Activated CD8-positive, alpha-beta T cell treated with anti-CD3 and anti-CD28 coated beads for 36 hours (primary cell): ENCODE measurements at regions not wholly inside any gene's neighbourhood (a gene's known extent, or its start where the extent isn't known, plus 50 kb on each side); places are given as distances from the start of the nearest gene placed in this dataset.
A peak's percentile ranks its signal among the peaks of the same experiment; 100 is the strongest.

Experiments
- ATAC-seq: fragments of 200-7000 bp; cut with Tn5 transposase; one replicate; pipeline ENCODE4 v1.10.0; 2021; ENCODE audit warnings: mild to moderate bottlenecking, moderate library complexity
- CTCF ChIA-PET: fragments of 350-600 bp; sonication (Branson Sonifier 250); formaldehyde crosslinking; loops from one replicate; lab custom pipeline; 2021; ENCODE audit warnings: antibody characterized with exemption; lab: Charles Lee
- POLR2A ChIA-PET: fragments of 350-600 bp; sonication (Branson Sonifier 250); formaldehyde crosslinking; loops from one replicate; lab custom pipeline; 2021; ENCODE audit warnings: antibody characterized with exemption; lab: Charles Lee
- DNase-seq: peaks from one replicate; pipeline ENCODE4 v3.0.0-alpha.2; 2020
- H3K27ac Mint-ChIP-seq: one replicate; pipeline ENCODE4 v1.8.0; 2021; ENCODE audit warnings: mild to moderate bottlenecking, mixed read lengths
- H3K27me3 Mint-ChIP-seq: one replicate; pipeline ENCODE4 v1.8.0; 2021; ENCODE audit warnings: mixed read lengths
- H3K36me3 Mint-ChIP-seq: one replicate; pipeline ENCODE4 v1.8.0; 2021; ENCODE audit warnings: low read depth, mixed read lengths
- H3K4me1 Mint-ChIP-seq: one replicate; pipeline ENCODE4 v1.8.0; 2021; ENCODE audit warnings: low read depth, mixed read lengths
- H3K4me3 Mint-ChIP-seq: one replicate; pipeline ENCODE4 v1.8.0; 2021; ENCODE audit warnings: mild to moderate bottlenecking, moderate library complexity, mixed read lengths
- H3K9me3 Mint-ChIP-seq: one replicate; pipeline ENCODE4 v1.8.0; 2021; ENCODE audit warnings: mixed read lengths
- CTCF ChIP-seq: fragments of 200-600 bp; IDR thresholded peaks from one replicate; pipeline ENCODE4 v1.8.0; 2022; ENCODE audit warnings: antibody characterized with exemption, mild to moderate bottlenecking
- intact Hi-C: fragments of 100-400 bp; cut with micrococcal nuclease; formaldehyde crosslinking; loops from one replicate; pipeline ENCODE4 v1.10.0; 2022

GRCh38 chr16:72401084-72401361 is 229.1 kb upstream of the PMFBP1 start:
- ATAC-seq, result no peak
- no peak for DNase-seq
- H3K27me3 Mint-ChIP-seq, result no peaks in the 10 kb centered on the region
- POLR2A ChIA-PET, result no interaction called here
- intact Hi-C loops, result no loop called here
- no peaks in the 10 kb centered on the region for H3K36me3 Mint-ChIP-seq
- H3K27ac Mint-ChIP-seq, result no peak overlapping the region
- TF ChIP-seq CTCF, result no peak
- H3K4me1 Mint-ChIP-seq, result no peaks in the 10 kb centered on the region
- peaks cover 3% of the 10 kb centered on the region for H3K9me3 Mint-ChIP-seq
- CTCF ChIA-PET, result interaction anchor here (0.8 to 2.1 kb wide), 4 partner anchors 41 to 455 kb away, joined by 3 to 8 read pairs (median 4); no protein-coding TSS in a partner anchor
- H3K4me3 Mint-ChIP-seq, result no peak overlapping the region

- POLR2A ChIA-PET, result no interaction called here
- CTCF ChIA-PET, result interaction anchor here (0.6 to 2.1 kb wide), 17 partner anchors 10 to 475 kb away, joined by 3 to 10 read pairs (median 3); no protein-coding TSS in a partner anchor
- no peaks in the 10 kb centered on the region for H3K4me1 Mint-ChIP-seq
- H3K4me3 Mint-ChIP-seq, result no peak overlapping the region
- H3K36me3 Mint-ChIP-seq, result peaks cover 1% of the 10 kb centered on the region
- H3K27me3 Mint-ChIP-seq, result no peaks in the 10 kb centered on the region
- intact Hi-C loops, result no loop called here
- ATAC-seq (peak; percentile 56), DNase-seq (peak; percentile 58)
- TF ChIP-seq CTCF, result peak; percentile 74
- peaks cover 4% of the 10 kb centered on the region for H3K9me3 Mint-ChIP-seq
- H3K27ac Mint-ChIP-seq, result no peak overlapping the region
Observed at GRCh38 chr16:72400257-72401083, 228.5 kb upstream of the PMFBP1 start.

GRCh38 chr16:72399811-72400210 is 227.9 kb upstream of the PMFBP1 start:
- DNase-seq (no peak), ATAC-seq (no peak)
- no peak overlapping the region for H3K4me3 Mint-ChIP-seq
- no peak for TF ChIP-seq CTCF
- POLR2A ChIA-PET, result no interaction called here
- peaks cover 6% of the 10 kb centered on the region for H3K9me3 Mint-ChIP-seq
- H3K4me1 Mint-ChIP-seq, result no peaks in the 10 kb centered on the region
- intact Hi-C loops, result no loop called here
- peaks cover 4% of the 10 kb centered on the region for H3K36me3 Mint-ChIP-seq
- no peaks in the 10 kb centered on the region for H3K27me3 Mint-ChIP-seq
- CTCF ChIA-PET, result interaction anchor here (0.6 to 2.1 kb wide), 16 partner anchors 10 to 476 kb away, joined by 3 to 10 read pairs (median 3); no protein-coding TSS in a partner anchor
- no peak overlapping the region for H3K27ac Mint-ChIP-seq

GRCh38 chr16:72397876-72398275 is 225.9 kb upstream of the PMFBP1 start:
- H3K4me3 Mint-ChIP-seq, result no peak overlapping the region
- no peaks in the 10 kb centered on the region for H3K27me3 Mint-ChIP-seq
- intact Hi-C loops, result no loop called here
- ChIA-PET POLR2A (no interaction called here), CTCF (interaction anchor here (0.8 to 1.4 kb wide), 2 partner anchors 69 to 435 kb away, joined by 3 to 5 read pairs; no protein-coding TSS in a partner anchor)
- DNase-seq, result no peak
- no peak overlapping the region for H3K27ac Mint-ChIP-seq
- peaks cover 7% of the 10 kb centered on the region for H3K9me3 Mint-ChIP-seq
- H3K4me1 Mint-ChIP-seq, result no peaks in the 10 kb centered on the region
- TF ChIP-seq CTCF, result no peak
- peaks cover 7% of the 10 kb centered on the region for H3K36me3 Mint-ChIP-seq
- ATAC-seq, result no peak

- no peaks in the 10 kb centered on the region for H3K4me1 Mint-ChIP-seq
- H3K9me3 Mint-ChIP-seq, result peaks cover 7% of the 10 kb centered on the region
- no peak overlapping the region for H3K27ac Mint-ChIP-seq
- no peak for TF ChIP-seq CTCF
- intact Hi-C loops, result no loop called here
- POLR2A ChIA-PET, result no interaction called here
- peaks cover 7% of the 10 kb centered on the region for H3K36me3 Mint-ChIP-seq
- H3K4me3 Mint-ChIP-seq, result no peak overlapping the region
- DNase-seq (no peak), ATAC-seq (no peak)
- no peaks in the 10 kb centered on the region for H3K27me3 Mint-ChIP-seq
- CTCF ChIA-PET, result no interaction called here
Observed at GRCh38 chr16:72394526-72394925, 222.6 kb upstream of the PMFBP1 start.
